HEK293 (cell line): ENCODE measurements at regions not wholly inside any gene's neighbourhood (a gene's known extent, or its start where the extent isn't known, plus 50 kb on each side); places are given as distances from the start of the nearest gene placed in this dataset.
A peak's percentile ranks its signal among the peaks of the same experiment; 100 is the strongest.

Experiments
- CTCF ChIA-PET: fragments of 350-600 bp; formaldehyde crosslinking; extraction: SDS; loops from one replicate; lab custom pipeline; 2021; ENCODE audit warnings: antibody characterized with exemption; lab: Yijun Ruan, JAX
- POLR2A ChIA-PET: fragments of 300-600 bp; formaldehyde crosslinking; extraction: SDS; loops from one replicate; lab custom pipeline; 2020; ENCODE audit warnings: antibody characterized with exemption, inconsistent platforms; lab: Yijun Ruan, JAX
- H3K27ac ChIP-seq: fragments of 200-500 bp; sonication (Bioruptor generic); 2 replicates; pipeline ENCODE4 v1.5.1; 2014; ENCODE audit warnings: low read depth, low read length, control low read depth, inconsistent platforms; ENCODE audit errors: extremely low read depth
- H3K36me3 ChIP-seq, 2 experiments: fragments of 200-500 bp in 1 of 2; sonication (Bioruptor generic) in 1 of 2; 1 replicate in 1 of 2; 2 replicates in 1 of 2; pipeline ENCODE4 v1.5.1; 2014 to 2017; ENCODE audit warnings: inconsistent platforms in 2 of 2, low read length in 2 of 2; ENCODE audit not compliant: control insufficient read depth in 2 of 2, insufficient read depth in 1 of 2
- H3K4me1 ChIP-seq: fragments of 200-500 bp; sonication (Bioruptor generic); 2 replicates; pipeline ENCODE4 v1.5.1; 2014; ENCODE audit warnings: mild to moderate bottlenecking, low read length, inconsistent platforms; ENCODE audit not compliant: control insufficient read depth, insufficient read depth
- H3K4me3 ChIP-seq: 2 replicates; pipeline ENCODE4 v1.5.1; 2011; ENCODE audit warnings: low read depth, mild to moderate bottlenecking, control low read depth, low read length, moderate library complexity
- H3K9me3 ChIP-seq: fragments of 200-500 bp; sonication (Bioruptor generic); 2 replicates; pipeline ENCODE4 v1.5.1; 2014; ENCODE audit warnings: low read depth, low read length, inconsistent platforms; ENCODE audit not compliant: control insufficient read depth, insufficient read depth
- FEZF1 ChIP-seq: fragments of 450-650 bp; formaldehyde crosslinking; IDR thresholded peaks from 2 replicates; pipeline ENCODE4 v1.5.1; 2016; ENCODE audit warnings: missing biosample characterization, missing genetic modification characterization
- GFI1B ChIP-seq: fragments of 450-650 bp; formaldehyde crosslinking; IDR thresholded peaks from 2 replicates; pipeline ENCODE4 v1.5.1; 2016; ENCODE audit warnings: missing biosample characterization, missing genetic modification characterization
- KLF10 ChIP-seq: fragments of 450-650 bp; IDR thresholded peaks from 2 replicates; pipeline ENCODE4 v1.5.1; 2018; ENCODE audit warnings: missing biosample characterization, mild to moderate bottlenecking, missing genetic modification characterization
- OVOL3 ChIP-seq: fragments of 450-650 bp; formaldehyde crosslinking; IDR thresholded peaks from 2 replicates; pipeline ENCODE4 v1.5.1; 2016; ENCODE audit warnings: missing biosample characterization, missing genetic modification characterization
- PRDM1 ChIP-seq: fragments of 450-650 bp; formaldehyde crosslinking; IDR thresholded peaks from 2 replicates; pipeline ENCODE4; 2016; ENCODE audit warnings: missing biosample characterization, missing genetic modification characterization
- SALL2 ChIP-seq: fragments of 450-650 bp; formaldehyde crosslinking; IDR thresholded peaks from 2 replicates; pipeline ENCODE4 v1.5.0; 2017; ENCODE audit warnings: missing biosample characterization, mild to moderate bottlenecking, missing genetic modification characterization, borderline replicate concordance
- SETDB1 ChIP-seq: IDR thresholded peaks from one replicate; pipeline ENCODE4 v1.6.1; 2017; ENCODE audit warnings: mild to moderate bottlenecking, low read length, moderate library complexity, mixed read lengths; ENCODE audit not compliant: insufficient read length
- TRIM28 ChIP-seq: IDR thresholded peaks from 2 replicates; pipeline ENCODE4 v1.6.1; 2011; ENCODE audit warnings: low read length, control low read depth, borderline replicate concordance
- ZBTB7A ChIP-seq: fragments of 450-650 bp; formaldehyde crosslinking; IDR thresholded peaks from 2 replicates; pipeline ENCODE4 v1.5.1; 2016; ENCODE audit warnings: low read depth, missing biosample characterization, missing genetic modification characterization
- ZNF148 ChIP-seq: fragments of 450-650 bp; formaldehyde crosslinking; IDR thresholded peaks from 2 replicates; pipeline ENCODE4 v1.5.0; 2017; ENCODE audit warnings: missing biosample characterization, missing genetic modification characterization, borderline replicate concordance
- ZNF19 ChIP-seq: fragments of 450-650 bp; formaldehyde crosslinking; IDR thresholded peaks from 2 replicates; pipeline ENCODE4; 2016; ENCODE audit warnings: missing biosample characterization, missing genetic modification characterization, low read depth
- ZNF211 ChIP-seq: fragments of 450-650 bp; formaldehyde crosslinking; IDR thresholded peaks from 2 replicates; pipeline ENCODE4 v1.5.1; 2016; ENCODE audit warnings: low read depth, missing biosample characterization, missing genetic modification characterization
- ZNF280D ChIP-seq: fragments of 450-650 bp; formaldehyde crosslinking; IDR thresholded peaks from 2 replicates; pipeline ENCODE4 v1.5.1; 2016; ENCODE audit warnings: missing biosample characterization, missing genetic modification characterization
- ZNF404 ChIP-seq: fragments of 450-650 bp; formaldehyde crosslinking; IDR thresholded peaks from 2 replicates; pipeline ENCODE4 v1.5.1; 2017; ENCODE audit warnings: missing biosample characterization, missing genetic modification characterization
- ZNF548 ChIP-seq: fragments of 450-650 bp; formaldehyde crosslinking; IDR thresholded peaks from 2 replicates; pipeline ENCODE4 v1.5.1; 2016; ENCODE audit warnings: missing biosample characterization, missing genetic modification characterization
- ZNF560 ChIP-seq: fragments of 450-650 bp; formaldehyde crosslinking; IDR thresholded peaks from 2 replicates; pipeline ENCODE4 v1.5.1; 2017; ENCODE audit warnings: missing biosample characterization, missing genetic modification characterization, borderline replicate concordance
- ZNF571 ChIP-seq: fragments of 450-650 bp; formaldehyde crosslinking; IDR thresholded peaks from 2 replicates; pipeline ENCODE4 v1.5.0; 2017; ENCODE audit warnings: missing biosample characterization, missing genetic modification characterization
- ZNF580 ChIP-seq: fragments of 450-650 bp; formaldehyde crosslinking; IDR thresholded peaks from 2 replicates; pipeline ENCODE4 v1.5.1; 2016; ENCODE audit warnings: missing biosample characterization, missing genetic modification characterization
- ZNF654 ChIP-seq: fragments of 450-650 bp; formaldehyde crosslinking; IDR thresholded peaks from 2 replicates; pipeline ENCODE4 v1.5.1; 2016; ENCODE audit warnings: low read depth, missing biosample characterization, missing genetic modification characterization
- ZNF670 ChIP-seq: fragments of 450-650 bp; formaldehyde crosslinking; IDR thresholded peaks from 2 replicates; pipeline ENCODE4 v1.5.1; 2016; ENCODE audit warnings: missing biosample characterization, missing genetic modification characterization, low read depth
- ZNF830 ChIP-seq: fragments of 450-650 bp; IDR thresholded peaks from 2 replicates; pipeline ENCODE4 v1.5.0; 2018; ENCODE audit warnings: missing biosample characterization, missing genetic modification characterization, low read depth, mild to moderate bottlenecking, moderate library complexity
- ZSCAN5A ChIP-seq: fragments of 450-650 bp; formaldehyde crosslinking; IDR thresholded peaks from 2 replicates; pipeline ENCODE4 v1.5.1; 2016; ENCODE audit warnings: missing biosample characterization, missing genetic modification characterization

GRCh38 chrX:54659547-54659946 is 129.5 kb downstream of the GNL3L start:
- no peaks in the 10 kb centered on the region for H3K9me3 ChIP-seq
- no peak overlapping the region for H3K27ac ChIP-seq
- TF ChIP-seq TRIM28 (peak; percentile 81; the same call in 1 of the 2 replicates), SETDB1 (peak; percentile 41), ZNF830 (no peak)
- no peaks in the 10 kb centered on the region for H3K4me1 ChIP-seq
- H3K4me3 ChIP-seq = no peak overlapping the region
- ChIA-PET CTCF (no interaction called here), POLR2A (interaction anchor here (0.5 kb wide), 1 partner anchor 668 kb away, joined by 3 read pairs; no protein-coding TSS in a partner anchor)
- no peaks in the 10 kb centered on the region for H3K36me3 ChIP-seq

- Histone ChIP-seq H3K36me3 (no peaks in the 10 kb centered on the region), H3K27ac (no peak overlapping the region), H3K4me3 (no peak overlapping the region), H3K9me3 (no peaks in the 10 kb centered on the region; the same call in 1 of the 2 replicates), H3K4me1 (no peaks in the 10 kb centered on the region)
- no peak for TF ChIP-seq ZNF19 (tag by site-specific recombination)
- TF ChIP-seq ZNF280D (tag by site-specific recombination) = peak; percentile 88
- TF ChIP-seq PRDM1 (tag by site-specific recombination) = no peak
- POLR2A ChIA-PET = no interaction called here
- CTCF ChIA-PET = no interaction called here
Observed at GRCh38 chrX:54675762-54676161, 122.3 kb downstream of the ITIH6 start.

GRCh38 chrX:54695231-54695630 is 102.8 kb downstream of the ITIH6 start:
- POLR2A ChIA-PET = no interaction called here
- Histone ChIP-seq H3K27ac (no peak overlapping the region), H3K4me1 (no peaks in the 10 kb centered on the region), H3K36me3 (no peaks in the 10 kb centered on the region), H3K9me3 (no peaks in the 10 kb centered on the region)
- TF ChIP-seq ZNF580 (no peak), FEZF1 (tag by site-specific recombination) (no peak), ZSCAN5A (no peak), ZBTB7A (no peak), KLF10 (no peak), ZNF654 (no peak), ZNF404 (tag by site-specific recombination) (no peak), OVOL3 (tag by site-specific recombination) (no peak)
- TF ChIP-seq, all 188 proteins: peak for 0
- no peak overlapping the region for H3K4me3 ChIP-seq
- CTCF ChIA-PET = no interaction called here

GRCh38 chrX:54695816-54696487 is 102.1 kb downstream of the ITIH6 start:
- Histone ChIP-seq H3K27ac (no peak overlapping the region), H3K4me3 (no peak overlapping the region), H3K4me1 (no peaks in the 10 kb centered on the region), H3K9me3 (no peaks in the 10 kb centered on the region), H3K36me3 (no peaks in the 10 kb centered on the region)
- ChIA-PET CTCF (no interaction called here), POLR2A (no interaction called here)
- TF ChIP-seq GFI1B (no peak), ZNF654 (no peak), SETDB1 (no peak), ZNF148 (tag by site-specific recombination) (no peak), SALL2 (no peak), ZNF211 (tag by site-specific recombination) (no peak), ZNF670 (tag by site-specific recombination) (no peak), ZNF560 (tag by site-specific recombination) (no peak), ZNF548 (tag by site-specific recombination) (no peak), ZNF571 (tag by site-specific recombination) (no peak)
